ENCODE measurements at regions not wholly inside any gene's neighbourhood (a gene's known extent, or its start where the extent isn't known, plus 50 kb on each side); places are given as distances from the start of the nearest gene placed in this dataset.

GRCh38 chr3:193793123-193793522 lies 200.1 kb downstream of the OPA1 start:
- Histone ChIP-seq H3K27ac (no peak overlapping the region), H3K4me3 (no peak overlapping the region), H3K36me3 (no peaks in the 10 kb centered on the region), H3K9me3 (no peaks in the 10 kb centered on the region), H3K4me1 (peaks cover 0 to 5% (median 0%) of the 10 kb centered on the region in 4 donors), H3K27me3 (no peaks in the 10 kb centered on the region)
- TF ChIP-seq POLR2A (IDR thresholded peaks at IDR 0.05) (no peak), CTCF (IDR thresholded peaks at IDR 0.05) (no peak)
- DNase-seq: no peak

GRCh38 chr3:193794002-193794881 lies 201.2 kb downstream of the OPA1 start:
- H3K9me3 ChIP-seq: no peaks in the 10 kb centered on the region
- TF ChIP-seq CTCF (IDR thresholded peaks at IDR 0.05) (no peak), POLR2A (IDR thresholded peaks at IDR 0.05) (no peak)
- no peaks in the 10 kb centered on the region for H3K36me3 ChIP-seq
- H3K27me3 ChIP-seq: no peaks in the 10 kb centered on the region
- no peak for DNase-seq
- H3K4me3 ChIP-seq: no peak overlapping the region
- no peaks in the 10 kb centered on the region for H3K4me1 ChIP-seq
- no peak overlapping the region for H3K27ac ChIP-seq

- Histone ChIP-seq H3K27ac (no peak overlapping the region), H3K9me3 (no peaks in the 10 kb centered on the region), H3K4me1 (no peaks in the 10 kb centered on the region), H3K36me3 (no peaks in the 10 kb centered on the region), H3K4me3 (no peak overlapping the region), H3K27me3 (no peaks in the 10 kb centered on the region)
- DNase-seq: no peak
- no peak for TF ChIP-seq POLR2A (IDR thresholded peaks at IDR 0.05)
- TF ChIP-seq CTCF (IDR thresholded peaks at IDR 0.05): no peak
Observed at GRCh38 chr3:193795062-193795690, 202.2 kb downstream of the OPA1 start.

GRCh38 chr3:193796089-193796488 lies 203.1 kb downstream of the OPA1 start:
- H3K9me3 ChIP-seq: no peaks in the 10 kb centered on the region
- TF ChIP-seq CTCF (IDR thresholded peaks at IDR 0.05): no peak
- no peak for TF ChIP-seq POLR2A (IDR thresholded peaks at IDR 0.05)
- no peak overlapping the region for H3K4me3 ChIP-seq
- no peaks in the 10 kb centered on the region for H3K36me3 ChIP-seq
- H3K27ac ChIP-seq: no peak overlapping the region
- no peaks in the 10 kb centered on the region for H3K4me1 ChIP-seq
- no peak for DNase-seq
- H3K27me3 ChIP-seq: no peaks in the 10 kb centered on the region

- Histone ChIP-seq H3K4me1 (no peaks in the 10 kb centered on the region), H3K27ac (no peak overlapping the region), H3K27me3 (no peaks in the 10 kb centered on the region), H3K4me3 (no peak overlapping the region), H3K9me3 (no peaks in the 10 kb centered on the region), H3K36me3 (no peaks in the 10 kb centered on the region)
- DNase-seq: no peak
- TF ChIP-seq POLR2A (IDR thresholded peaks at IDR 0.05) (no peak), CTCF (IDR thresholded peaks at IDR 0.05) (no peak)
Observed at GRCh38 chr3:193797566-193797965, 204.6 kb downstream of the OPA1 start.
